ENCODE measurements at regions not wholly inside any gene's neighbourhood (a gene's known extent, or its start where the extent isn't known, plus 50 kb on each side); places are given as distances from the start of the nearest gene placed in this dataset.

- no peak for TF ChIP-seq EZH2 (optimal IDR thresholded peaks at IDR 0.05; ENCODE audit: low read depth, low read length)
- TF ChIP-seq EZH2phosphoT487 (IDR thresholded peaks at IDR 0.05; ENCODE audit: low read length) = no peak
Observed at GRCh38 chr7:115707258-115708012, 323.1 kb downstream of the TFEC start.
